H1 (cell line): ENCODE measurements at regions not wholly inside any gene's neighbourhood (a gene's known extent, or its start where the extent isn't known, plus 50 kb on each side); places are given as distances from the start of the nearest gene placed in this dataset.

Experiments
- CTCF ChIA-PET: fragments of 300-600 bp; sonication (Branson Sonifier 250); formaldehyde crosslinking; loops from one replicate; lab custom pipeline; 2021; ENCODE audit not compliant: partially characterized antibody; lab: Charles Lee
- POLR2A ChIA-PET: fragments of 300-600 bp; sonication (Branson Sonifier 250); formaldehyde crosslinking; loops from one replicate; lab custom pipeline; 2021; ENCODE audit warnings: inconsistent platforms; ENCODE audit not compliant: partially characterized antibody; lab: Charles Lee
- DNase-seq, 2 experiments: peaks; one replicate each; pipeline versions ENCODE4 v3.0.0 to v3.0.0-alpha.2; 2010 to 2022; ENCODE audit warnings: low spot score in 2 of 2, low read depth in 1 of 2, mixed read lengths in 1 of 2
- FAIRE-seq: peaks from 2 replicates; lab custom pipeline; 2011; peaks lifted over from hg19 to GRCh38; lab: Jason Lieb, UNC
- H2AFZ ChIP-seq: 2 replicates; pipeline ENCODE4 v1.8.1; 2012; ENCODE audit warnings: low read length, inconsistent platforms
- H2AK5ac ChIP-seq: 2 replicates; pipeline ENCODE4 v1.6.1; 2013; ENCODE audit warnings: low read depth, low read length
- H2BK120ac ChIP-seq: replicated peaks from 2 replicates; pipeline ENCODE3; 2013; ENCODE audit warnings: low read depth, low read length, inconsistent platforms
- H2BK12ac ChIP-seq: 2 replicates; pipeline ENCODE4 v1.6.1; 2013; ENCODE audit warnings: low read depth, low read length
- H2BK15ac ChIP-seq: 2 replicates; pipeline ENCODE4 v1.6.1; 2013; ENCODE audit warnings: low read length
- H2BK20ac ChIP-seq: 2 replicates; pipeline ENCODE4 v1.6.1; 2013; ENCODE audit warnings: low read length
- H2BK5ac ChIP-seq: 2 replicates; pipeline ENCODE4 v1.6.1; 2013; ENCODE audit warnings: low read depth, low read length
- H3K14ac ChIP-seq: 2 replicates; pipeline ENCODE4 v1.6.1; 2013; ENCODE audit warnings: inconsistent platforms; ENCODE audit not compliant: insufficient read length
- H3K18ac ChIP-seq: 2 replicates; pipeline ENCODE4 v1.6.1; 2013; ENCODE audit warnings: low read length; ENCODE audit errors: extremely low read depth
- H3K23ac ChIP-seq: 2 replicates; pipeline ENCODE4 v1.6.1; 2013; ENCODE audit warnings: inconsistent platforms; ENCODE audit not compliant: insufficient read length
- H3K23me2 ChIP-seq: 2 replicates; pipeline ENCODE4 v1.6.1; 2013; ENCODE audit warnings: low read depth, low read length
- H3K27ac ChIP-seq: 2 replicates; pipeline ENCODE4 v1.6.1; 2011; ENCODE audit warnings: low read depth, low read length, inconsistent platforms
- H3K27me3 ChIP-seq, 4 experiments: replicated peaks in 1 of 4; 1 replicate in 1 of 4; 2 replicates in 3 of 4; pipeline versions ENCODE4 v1.6.1 to v1.8.1; 2011 to 2013; ENCODE audit warnings: low read length in 3 of 4, mild to moderate bottlenecking in 3 of 4, inconsistent platforms in 2 of 4, mixed read lengths in 2 of 4, moderate library complexity in 1 of 4; ENCODE audit not compliant: control insufficient read depth in 3 of 4, insufficient read depth in 3 of 4; ENCODE audit errors: extremely low read depth in 1 of 4
- H3K36me3 ChIP-seq, 4 experiments: 2 replicates each; pipeline versions ENCODE4 v1.6.1 to v1.8.1; 2011 to 2013; ENCODE audit warnings: mild to moderate bottlenecking in 4 of 4, low read length in 3 of 4, moderate library complexity in 2 of 4, control low read depth in 1 of 4, inconsistent platforms in 1 of 4; ENCODE audit not compliant: insufficient read depth in 4 of 4, control insufficient read depth in 2 of 4
- H3K4ac ChIP-seq: replicated peaks from 2 replicates; pipeline ENCODE3; 2013; ENCODE audit warnings: low read length, low read depth, mixed read lengths, inconsistent platforms; ENCODE audit not compliant: insufficient read length
- H3K4me1 ChIP-seq, 4 experiments: replicated peaks in 1 of 4; 1 replicate in 1 of 4; 2 replicates in 3 of 4; pipeline versions ENCODE4 v1.6.1 to v1.8.1; 2011 to 2013; ENCODE audit warnings: low read length in 3 of 4, inconsistent platforms in 2 of 4, mixed read lengths in 1 of 4; ENCODE audit not compliant: insufficient read depth in 4 of 4, control insufficient read depth in 3 of 4
- H3K4me2 ChIP-seq, 2 experiments: 2 replicates each; pipeline versions ENCODE4 v1.6.1 to v1.8.1; 2011 to 2013; ENCODE audit warnings: low read depth in 2 of 2, low read length in 2 of 2, control low read depth in 1 of 2, inconsistent platforms in 1 of 2, mild to moderate bottlenecking in 1 of 2; ENCODE audit not compliant: insufficient read depth in 1 of 2
- H3K4me3 ChIP-seq, 4 experiments: fragments of 200-600, 300-600 bp in 1 of 4; sonication (generic), shearing (Covaris generic), sonication (Bioruptor Twin) in 1 of 4; 2 replicates each; pipeline versions ENCODE4 v1.5.1 to v1.8.1; 2011 to 2016; ENCODE audit warnings: low read length in 4 of 4, low read depth in 3 of 4, control low read depth in 2 of 4, inconsistent platforms in 2 of 4, mild to moderate bottlenecking in 2 of 4, mixed read lengths in 1 of 4, moderate library complexity in 1 of 4; ENCODE audit not compliant: insufficient read depth in 2 of 4; ENCODE audit errors: extremely low read depth in 1 of 4
- H3K56ac ChIP-seq: replicated peaks from 2 replicates; pipeline ENCODE3; 2013; ENCODE audit warnings: low read depth, mild to moderate bottlenecking, mixed read lengths, low read length, inconsistent platforms; ENCODE audit not compliant: insufficient read length
- H3K79me1 ChIP-seq: 2 replicates; pipeline ENCODE4 v1.6.1; 2013; ENCODE audit warnings: low read depth, low read length, control low read depth
- H3K79me2 ChIP-seq, 2 experiments: 2 replicates each; pipeline versions ENCODE4 v1.6.1 to v1.8.1; 2012 to 2013; ENCODE audit warnings: low read length in 2 of 2, mild to moderate bottlenecking in 2 of 2, inconsistent platforms in 1 of 2; ENCODE audit not compliant: insufficient read depth in 2 of 2, control insufficient read depth in 1 of 2
- H3K9ac ChIP-seq, 4 experiments: replicated peaks in 1 of 4; 1 replicate in 1 of 4; 2 replicates in 3 of 4; pipeline versions ENCODE4 v1.6.1 to v1.8.1; 2011 to 2013; ENCODE audit warnings: low read depth in 3 of 4, low read length in 3 of 4, control low read depth in 2 of 4, mild to moderate bottlenecking in 2 of 4, moderate library complexity in 2 of 4, inconsistent platforms in 1 of 4; ENCODE audit errors: extremely low read depth in 1 of 4
- H3K9me3 ChIP-seq, 2 experiments: 2 replicates each; pipeline versions ENCODE4 v1.6.1 to v1.8.1; 2012 to 2013; ENCODE audit warnings: mild to moderate bottlenecking in 2 of 2, moderate library complexity in 2 of 2, control low read depth in 1 of 2, inconsistent platforms in 1 of 2, low read depth in 1 of 2, low read length in 1 of 2, mixed read lengths in 1 of 2; ENCODE audit not compliant: insufficient read depth in 2 of 2
- H4K20me1 ChIP-seq, 2 experiments: replicated peaks in 1 of 2; 2 replicates each; pipeline versions ENCODE3 to v1.8.1; 2011 to 2013; ENCODE audit warnings: inconsistent platforms in 2 of 2, low read length in 2 of 2, mild to moderate bottlenecking in 1 of 2; ENCODE audit not compliant: insufficient read depth in 2 of 2, control insufficient read depth in 1 of 2
- H4K5ac ChIP-seq: 2 replicates; pipeline ENCODE4 v1.6.1; 2013; ENCODE audit warnings: low read length, low read depth, mixed read lengths, inconsistent platforms; ENCODE audit not compliant: insufficient read length
- H4K8ac ChIP-seq: 2 replicates; pipeline ENCODE4 v1.8.0; 2013; ENCODE audit warnings: mild to moderate bottlenecking, moderate library complexity, low read length, inconsistent platforms; ENCODE audit not compliant: insufficient read depth; ENCODE audit errors: extremely low read depth
- H4K91ac ChIP-seq: replicated peaks from 2 replicates; pipeline ENCODE3; 2013; ENCODE audit warnings: low read length, mixed read lengths, inconsistent platforms; ENCODE audit not compliant: insufficient read length
- CBX8 ChIP-seq: fragments of 300-800, 300-1000 bp; sonication (generic); IDR thresholded peaks from 2 replicates; pipeline ENCODE4 v1.7.1; 2016; ENCODE audit warnings: low read depth, low read length, borderline replicate concordance
- CHD2 ChIP-seq: IDR thresholded peaks from 2 replicates; pipeline ENCODE4 v1.6.1; 2012; ENCODE audit warnings: low read length, improper control_type of control experiment
- EGR1 ChIP-seq: IDR thresholded peaks from 2 replicates; pipeline ENCODE4 v1.6.1; 2011; ENCODE audit warnings: low read depth, low read length, borderline replicate concordance
- PHF8 ChIP-seq: fragments of 200-600 bp; sonication (generic); conservative IDR thresholded peaks from 2 replicates; pipeline ENCODE4 v1.7.1; 2012; ENCODE audit warnings: low read depth, mild to moderate bottlenecking, inconsistent platforms, low read length, moderate library complexity
- RAD21 ChIP-seq, 2 experiments: IDR thresholded peaks in 1 of 2; conservative IDR thresholded peaks in 1 of 2; 2 replicates each; pipeline ENCODE4 v1.6.1; 2011; ENCODE audit warnings: low read depth in 2 of 2, low read length in 2 of 2, improper control_type of control experiment in 1 of 2, inconsistent platforms in 1 of 2, mild to moderate bottlenecking in 1 of 2, moderate library complexity in 1 of 2
- SP2 ChIP-seq: IDR thresholded peaks from 2 replicates; pipeline ENCODE4 v1.6.1; 2012; ENCODE audit warnings: mild to moderate bottlenecking, low read length, inconsistent platforms
- SRF ChIP-seq: IDR thresholded peaks from 2 replicates; pipeline ENCODE4 v1.6.1; 2011; ENCODE audit warnings: mild to moderate bottlenecking, low read depth, low read length, moderate library complexity
- WGBS, 2 experiments: shearing (Covaris generic) in 1 of 2; methylation state at CpG; one replicate each; pipeline versions ENCODE4 v1.1.6 to v1.1.7; 2013 to 2015; ENCODE audit warnings: low lambda C conversion rate in 2 of 2, mixed read lengths in 2 of 2, inconsistent platforms in 1 of 2, low coverage in 1 of 2, missing lambda C conversion rate in 1 of 2; ENCODE audit not compliant: insufficient replicate concordance in 2 of 2, insufficient coverage in 1 of 2, insufficient read length in 1 of 2; ENCODE audit errors: extremely low coverage in 1 of 2, missing lambda C conversion rate in 1 of 2; 5-methylcytosine and 5-hydroxymethylcytosine counted together
- TF ChIP-seq, protein P1 (sequence below), 3 experiments: IDR thresholded peaks; 1 replicate in 2 of 3; 2 replicates in 1 of 3; pipeline versions ENCODE4 v1.5.1 to v1.6.1; 2011; ENCODE audit warnings: low read length in 3 of 3, mild to moderate bottlenecking in 3 of 3, inconsistent platforms in 2 of 3, low read depth in 1 of 3, moderate library complexity in 1 of 3; ENCODE audit not compliant: insufficient read depth in 1 of 3; ENCODE audit errors: control extremely low read depth in 1 of 3

DNA sequence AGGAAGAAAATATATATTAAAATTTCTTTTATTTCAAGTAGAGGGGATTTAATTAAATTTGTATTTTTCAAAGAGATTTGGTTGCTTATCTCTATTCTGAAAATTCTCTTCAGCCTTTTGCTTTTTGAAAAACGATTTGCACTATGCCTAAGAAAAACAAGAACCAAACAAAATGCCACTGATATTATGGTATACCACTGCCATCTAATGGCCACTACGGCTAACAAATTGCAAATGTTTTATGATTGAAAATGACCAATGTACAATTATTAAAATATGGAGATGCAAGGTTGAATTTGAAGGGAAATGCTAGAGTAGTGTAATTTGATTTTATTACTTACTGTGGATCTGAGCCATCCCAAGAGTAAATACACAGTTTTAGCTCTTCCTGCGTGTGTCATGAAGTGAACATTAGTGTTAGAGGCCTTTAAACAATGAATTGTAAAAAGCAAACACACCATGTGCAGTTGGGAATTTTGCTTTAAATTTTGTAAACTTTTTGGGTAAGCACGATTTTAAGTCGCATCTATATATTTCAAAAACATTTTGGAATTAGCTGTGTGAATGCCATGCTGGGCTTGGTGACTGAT is 137.4 kb upstream of the USP25 start:
- Histone ChIP-seq H2BK5ac (no peak overlapping the region), H4K8ac (no peak overlapping the region), H3K4me3 (no peak overlapping the region), H3K9me3 (no peaks in the 10 kb centered on the region), H3K36me3 (no peaks in the 10 kb centered on the region), H3K27ac (no peak overlapping the region), H2AFZ (no peak overlapping the region), H3K14ac (no peak overlapping the region), H3K4me1 (no peaks in the 10 kb centered on the region), H2BK15ac (no peak overlapping the region), H2BK12ac (no peak overlapping the region), H3K4ac (no peak overlapping the region), H3K9ac (no peak overlapping the region), H3K79me1 (no peaks in the 10 kb centered on the region), H4K5ac (no peak overlapping the region)
- no peak for FAIRE-seq
- WGBS, 2 experiments = 72% methylated on average over 5 of the region's 5 CpGs; no CpG with 5 or more reads in 1 of the 2 experiments
- POLR2A ChIA-PET = no interaction called here
- TF ChIP-seq, protein P1, sequence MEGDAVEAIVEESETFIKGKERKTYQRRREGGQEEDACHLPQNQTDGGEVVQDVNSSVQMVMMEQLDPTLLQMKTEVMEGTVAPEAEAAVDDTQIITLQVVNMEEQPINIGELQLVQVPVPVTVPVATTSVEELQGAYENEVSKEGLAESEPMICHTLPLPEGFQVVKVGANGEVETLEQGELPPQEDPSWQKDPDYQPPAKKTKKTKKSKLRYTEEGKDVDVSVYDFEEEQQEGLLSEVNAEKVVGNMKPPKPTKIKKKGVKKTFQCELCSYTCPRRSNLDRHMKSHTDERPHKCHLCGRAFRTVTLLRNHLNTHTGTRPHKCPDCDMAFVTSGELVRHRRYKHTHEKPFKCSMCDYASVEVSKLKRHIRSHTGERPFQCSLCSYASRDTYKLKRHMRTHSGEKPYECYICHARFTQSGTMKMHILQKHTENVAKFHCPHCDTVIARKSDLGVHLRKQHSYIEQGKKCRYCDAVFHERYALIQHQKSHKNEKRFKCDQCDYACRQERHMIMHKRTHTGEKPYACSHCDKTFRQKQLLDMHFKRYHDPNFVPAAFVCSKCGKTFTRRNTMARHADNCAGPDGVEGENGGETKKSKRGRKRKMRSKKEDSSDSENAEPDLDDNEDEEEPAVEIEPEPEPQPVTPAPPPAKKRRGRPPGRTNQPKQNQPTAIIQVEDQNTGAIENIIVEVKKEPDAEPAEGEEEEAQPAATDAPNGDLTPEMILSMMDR (IDR thresholded peaks at IDR 0.05; ENCODE audit: control extremely low read depth in 1 of 3, insufficient read depth in 1 of 3, low read depth in 1 of 3, low read length in 3 of 3) = peak in 2 of 3 experiments; percentile 29 to 43; a peak in 2 of 4 replicates
- TF ChIP-seq CBX8 = no peak
- TF ChIP-seq SRF = no peak
- TF ChIP-seq RAD21 (IDR thresholded peaks at IDR 0.05 in 1 of 2, conservative IDR thresholded peaks at IDR 0.05 in 1 of 2; ENCODE audit: low read depth in 2 of 2, low read length in 2 of 2) = peak; percentile 74 to 79
- TF ChIP-seq CHD2 = no peak
- TF ChIP-seq EGR1 = no peak
- TF ChIP-seq PHF8 = no peak
- no peak for TF ChIP-seq SP2
- TF ChIP-seq, all 59 proteins: peak for 2
- H2BK20ac ChIP-seq = no peak overlapping the region
- H2BK120ac ChIP-seq = no peak overlapping the region
- no peak for DNase-seq
- no peak overlapping the region for H4K91ac ChIP-seq
- no peak overlapping the region for H2AK5ac ChIP-seq
- H3K4me2 ChIP-seq = no peak overlapping the region
- no peak overlapping the region for H3K18ac ChIP-seq
- H3K27me3 ChIP-seq = no peaks in the 10 kb centered on the region
- H4K20me1 ChIP-seq = no peaks in the 10 kb centered on the region
- no peak overlapping the region for H3K56ac ChIP-seq
- no peaks in the 10 kb centered on the region for H3K79me2 ChIP-seq
- no peaks in the 10 kb centered on the region for H3K23me2 ChIP-seq
- CTCF ChIA-PET = interaction anchor here (0.6 to 1.7 kb wide), 11 partner anchors 15 to 1332 kb away, joined by 3 to 6 read pairs (median 3); no protein-coding TSS in a partner anchor
- no peak overlapping the region for H3K23ac ChIP-seq
